IMR-90 (cell line): ENCODE measurements at regions not wholly inside any gene's neighbourhood (a gene's known extent, or its start where the extent isn't known, plus 50 kb on each side); places are given as distances from the start of the nearest gene placed in this dataset.

Source experiments
- CHD1 ChIP-seq: IDR thresholded peaks from 2 replicates; pipeline ENCODE4 v1.6.1; 2012; ENCODE audit warnings: low read depth, low read length, improper control_type of control experiment
- CTCF ChIP-seq: conservative IDR thresholded peaks from 2 replicates; pipeline ENCODE4 v1.5.1; 2012; ENCODE audit warnings: mild to moderate bottlenecking, low read depth, low read length, improper control_type of control experiment
- FOS ChIP-seq: fragments of 150-350 bp; IDR thresholded peaks from 2 replicates; pipeline ENCODE4 v1.6.1; 2016; ENCODE audit warnings: low read depth, low read length
- MAFK ChIP-seq: IDR thresholded peaks from 2 replicates; pipeline ENCODE4 v1.6.1; 2012; ENCODE audit warnings: low read depth, low read length, improper control_type of control experiment
- MAZ ChIP-seq: IDR thresholded peaks from 2 replicates; pipeline ENCODE4 v1.6.1; 2012; ENCODE audit warnings: low read depth, mild to moderate bottlenecking, low read length, improper control_type of control experiment, moderate library complexity, borderline replicate concordance
- MXI1 ChIP-seq: IDR thresholded peaks from 2 replicates; pipeline ENCODE4 v1.6.1; 2012; ENCODE audit warnings: low read depth, mild to moderate bottlenecking, low read length, moderate library complexity, borderline replicate concordance
- NFE2L2 ChIP-seq: fragments of 150-350 bp; IDR thresholded peaks from 2 replicates; pipeline ENCODE4 v1.6.1; 2016; ENCODE audit warnings: low read depth, mild to moderate bottlenecking, low read length
- POLR2A ChIP-seq: IDR thresholded peaks from 2 replicates; pipeline ENCODE4 v1.6.1; 2012; ENCODE audit warnings: mild to moderate bottlenecking, low read depth, low read length
- RAD21 ChIP-seq: IDR thresholded peaks from 2 replicates; pipeline ENCODE4 v1.6.1; 2012; ENCODE audit warnings: low read length, improper control_type of control experiment
- RCOR1 ChIP-seq: IDR thresholded peaks from 2 replicates; pipeline ENCODE4 v1.6.1; 2012; ENCODE audit warnings: mild to moderate bottlenecking, low read length, improper control_type of control experiment; ENCODE audit not compliant: insufficient replicate concordance
- RFX5 ChIP-seq: IDR thresholded peaks from 2 replicates; pipeline ENCODE4 v1.8.0; 2012; ENCODE audit warnings: low read depth, mild to moderate bottlenecking, low read length, moderate library complexity
- SMC3 ChIP-seq: fragments of 150-350 bp; IDR thresholded peaks from 2 replicates; pipeline ENCODE4 v1.6.1; 2016; ENCODE audit warnings: low read depth, mild to moderate bottlenecking, antibody characterized with exemption, low read length, moderate library complexity
- TF ChIP-seq, protein P1 (sequence below): fragments of 150-350 bp; IDR thresholded peaks from 2 replicates; pipeline ENCODE4 v1.6.1; 2017; ENCODE audit warnings: mild to moderate bottlenecking, antibody characterized with exemption, low read length, low read depth
- TF ChIP-seq, protein P2 (sequence below): fragments of 150-350 bp; IDR thresholded peaks from 2 replicates; pipeline ENCODE4 v1.6.1; 2016; ENCODE audit warnings: low read depth, mild to moderate bottlenecking, low read length, moderate library complexity, borderline replicate concordance

DNA sequence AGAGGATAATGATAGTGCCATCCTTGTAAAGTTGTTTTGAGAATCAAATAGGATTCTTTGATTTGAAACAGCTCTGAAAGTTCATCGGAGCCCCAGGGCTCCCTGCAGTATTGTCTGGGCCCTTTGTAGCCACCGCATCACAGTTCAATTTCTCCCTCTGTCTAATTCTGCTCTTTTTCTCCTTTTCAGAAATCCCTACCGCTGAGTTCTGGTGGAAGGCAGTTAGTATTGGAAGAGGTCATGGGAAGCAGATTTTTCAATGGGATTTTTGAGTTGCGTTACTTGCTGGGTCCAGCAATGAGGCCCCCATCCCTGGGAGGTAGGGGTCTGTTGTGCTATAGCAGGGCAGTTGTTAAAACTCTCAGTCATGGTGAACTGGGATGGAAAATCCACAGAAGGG is 101.0 kb upstream of the DISP3 start:
- TF ChIP-seq CTCF (no peak), RCOR1 (no peak), RAD21 (no peak), FOS (no peak), POLR2A (no peak), NFE2L2 (no peak), SMC3 (no peak), MAFK (no peak), MAZ (no peak), RFX5 (no peak), CHD1 (no peak), MXI1 (no peak)
- TF ChIP-seq, protein P1, sequence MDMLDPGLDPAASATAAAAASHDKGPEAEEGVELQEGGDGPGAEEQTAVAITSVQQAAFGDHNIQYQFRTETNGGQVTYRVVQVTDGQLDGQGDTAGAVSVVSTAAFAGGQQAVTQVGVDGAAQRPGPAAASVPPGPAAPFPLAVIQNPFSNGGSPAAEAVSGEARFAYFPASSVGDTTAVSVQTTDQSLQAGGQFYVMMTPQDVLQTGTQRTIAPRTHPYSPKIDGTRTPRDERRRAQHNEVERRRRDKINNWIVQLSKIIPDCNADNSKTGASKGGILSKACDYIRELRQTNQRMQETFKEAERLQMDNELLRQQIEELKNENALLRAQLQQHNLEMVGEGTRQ: no peak
- TF ChIP-seq, protein P2, sequence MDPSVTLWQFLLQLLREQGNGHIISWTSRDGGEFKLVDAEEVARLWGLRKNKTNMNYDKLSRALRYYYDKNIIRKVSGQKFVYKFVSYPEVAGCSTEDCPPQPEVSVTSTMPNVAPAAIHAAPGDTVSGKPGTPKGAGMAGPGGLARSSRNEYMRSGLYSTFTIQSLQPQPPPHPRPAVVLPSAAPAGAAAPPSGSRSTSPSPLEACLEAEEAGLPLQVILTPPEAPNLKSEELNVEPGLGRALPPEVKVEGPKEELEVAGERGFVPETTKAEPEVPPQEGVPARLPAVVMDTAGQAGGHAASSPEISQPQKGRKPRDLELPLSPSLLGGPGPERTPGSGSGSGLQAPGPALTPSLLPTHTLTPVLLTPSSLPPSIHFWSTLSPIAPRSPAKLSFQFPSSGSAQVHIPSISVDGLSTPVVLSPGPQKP: no peak
